ENCODE measurements at regions not wholly inside any gene's neighbourhood (a gene's known extent, or its start where the extent isn't known, plus 50 kb on each side); places are given as distances from the start of the nearest gene placed in this dataset.

DNA sequence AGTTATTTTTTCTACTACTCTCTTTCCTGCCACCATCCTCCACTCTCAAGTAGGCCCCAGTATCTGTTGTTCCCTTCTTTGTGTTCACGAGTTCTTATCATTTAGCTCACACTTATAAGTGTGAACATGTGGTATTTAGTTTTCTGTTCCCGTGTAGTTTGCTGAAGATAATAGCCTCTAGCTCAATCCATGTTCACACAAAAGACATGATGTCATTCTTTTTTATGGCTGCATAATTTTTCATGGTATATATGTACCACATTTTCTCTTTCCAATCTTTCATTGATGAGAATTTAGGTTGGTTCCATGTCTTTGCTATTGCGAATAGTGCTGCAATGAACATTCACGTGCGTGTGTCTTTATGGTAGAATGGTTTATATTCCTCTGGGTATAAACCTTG lies 237.9 kb upstream of the FERMT1 start:
- TF ChIP-seq CTCF (IDR thresholded peaks at IDR 0.05) (no peak), POLR2A (IDR thresholded peaks at IDR 0.05; ENCODE audit: low read length) (no peak), GATA3 (IDR thresholded peaks at IDR 0.05; ENCODE audit: borderline replicate concordance) (no peak), KDM5A (IDR thresholded peaks at IDR 0.05) (no peak), RFX5 (IDR thresholded peaks at IDR 0.05) (no peak), ZFP36 (IDR thresholded peaks at IDR 0.05; ENCODE audit: borderline replicate concordance, partially characterized antibody) (no peak), EP300 (IDR thresholded peaks at IDR 0.05) (no peak), E2F6 (IDR thresholded peaks at IDR 0.05; ENCODE audit: borderline replicate concordance, low read depth) (no peak)

All from A549 (cell line).